HL-60 (cell line): ENCODE measurements at regions not wholly inside any gene's neighbourhood (a gene's known extent, or its start where the extent isn't known, plus 50 kb on each side); places are given as distances from the start of the nearest gene placed in this dataset.

ENCODE experiments used
- DNase-seq, 2 experiments: peaks; one replicate each; pipeline ENCODE4 v3.0.0-alpha.2; 2010 to 2020; ENCODE audit warnings: low read depth in 1 of 2, low spot score in 1 of 2
- H3K27ac ChIP-seq: fragments of 250-450 bp; sonication (Bioruptor Pico); replicated peaks from 2 replicates; pipeline ENCODE4 v1.5.1; 2020; ENCODE audit warnings: mild to moderate bottlenecking, moderate library complexity
- H3K27me3 ChIP-seq: fragments of 250-450 bp; sonication (Bioruptor Pico); 2 replicates; pipeline ENCODE4 v1.5.1; 2021; ENCODE audit warnings: mild to moderate bottlenecking, moderate library complexity; ENCODE audit not compliant: insufficient read depth, poor library complexity, severe bottlenecking
- H3K4me3 ChIP-seq: replicated peaks from 2 replicates; pipeline ENCODE4 v1.5.1; 2011; ENCODE audit warnings: mild to moderate bottlenecking, control low read depth, low read length; ENCODE audit not compliant: insufficient read depth
- CTCF ChIP-seq: IDR thresholded peaks from one replicate; pipeline ENCODE4 v1.5.1; 2011; ENCODE audit warnings: low read length, control low read depth, inconsistent platforms; ENCODE audit not compliant: insufficient read depth
- GABPA ChIP-seq: IDR thresholded peaks from 2 replicates; pipeline ENCODE4 v1.6.1; 2012; ENCODE audit warnings: low read depth
- POLR2AphosphoS5 ChIP-seq: IDR thresholded peaks from 2 replicates; pipeline ENCODE4 v1.6.1; 2012; ENCODE audit warnings: low read depth
- REST ChIP-seq: IDR thresholded peaks from 2 replicates; pipeline ENCODE4 v1.6.1; 2012; ENCODE audit warnings: low read depth; ENCODE audit not compliant: insufficient replicate concordance
- SPI1 ChIP-seq: IDR thresholded peaks from 2 replicates; pipeline ENCODE4 v1.6.1; 2012; ENCODE audit warnings: low read depth, mild to moderate bottlenecking, borderline replicate concordance

GRCh38 chr21:19261731-19262376 is 858.3 kb upstream of the TMPRSS15 start:
- H3K27me3 ChIP-seq = no peaks in the 10 kb centered on the region
- H3K27ac ChIP-seq = no peak overlapping the region
- no peak for TF ChIP-seq GABPA
- no peak for TF ChIP-seq POLR2AphosphoS5
- no peak for TF ChIP-seq CTCF
- TF ChIP-seq SPI1 = no peak
- no peak for TF ChIP-seq REST
- H3K4me3 ChIP-seq = no peak overlapping the region
- DNase-seq = no peak

- Histone ChIP-seq H3K27ac (no peak overlapping the region), H3K4me3 (no peak overlapping the region), H3K27me3 (no peaks in the 10 kb centered on the region)
- DNase-seq = no peak
- TF ChIP-seq POLR2AphosphoS5 (no peak), GABPA (no peak), SPI1 (no peak), CTCF (no peak), REST (no peak)
These were observed 863.1 kb upstream of the TMPRSS15 start for GRCh38 chr21:19266636-19267035.

GRCh38 chr21:19268686-19269085 is 865.1 kb upstream of the TMPRSS15 start:
- Histone ChIP-seq H3K27ac (no peak overlapping the region), H3K27me3 (no peaks in the 10 kb centered on the region), H3K4me3 (no peak overlapping the region)
- DNase-seq = no peak
- no peak for TF ChIP-seq SPI1
- TF ChIP-seq POLR2AphosphoS5 = no peak
- TF ChIP-seq GABPA = no peak
- TF ChIP-seq REST = no peak
- no peak for TF ChIP-seq CTCF
